NCI-H146 treated with DMSO at 0.1 percent for 48 hours (cell line): ENCODE measurements at regions not wholly inside any gene's neighbourhood (a gene's known extent, or its start where the extent isn't known, plus 50 kb on each side); places are given as distances from the start of the nearest gene placed in this dataset.

Source experiments
- DNase-seq: peaks from one replicate; lab custom pipeline; 2025; ENCODE audit not compliant: unreplicated experiment; lab: John Stamatoyannopoulos, UW

GRCh38 chr2:16181062-16181740 is 240.9 kb downstream of the MYCN start:
- DNase-seq, result no peak

GRCh38 chr2:16180631-16181030 is 240.3 kb downstream of the MYCN start:
- DNase-seq, result no peak

DNA sequence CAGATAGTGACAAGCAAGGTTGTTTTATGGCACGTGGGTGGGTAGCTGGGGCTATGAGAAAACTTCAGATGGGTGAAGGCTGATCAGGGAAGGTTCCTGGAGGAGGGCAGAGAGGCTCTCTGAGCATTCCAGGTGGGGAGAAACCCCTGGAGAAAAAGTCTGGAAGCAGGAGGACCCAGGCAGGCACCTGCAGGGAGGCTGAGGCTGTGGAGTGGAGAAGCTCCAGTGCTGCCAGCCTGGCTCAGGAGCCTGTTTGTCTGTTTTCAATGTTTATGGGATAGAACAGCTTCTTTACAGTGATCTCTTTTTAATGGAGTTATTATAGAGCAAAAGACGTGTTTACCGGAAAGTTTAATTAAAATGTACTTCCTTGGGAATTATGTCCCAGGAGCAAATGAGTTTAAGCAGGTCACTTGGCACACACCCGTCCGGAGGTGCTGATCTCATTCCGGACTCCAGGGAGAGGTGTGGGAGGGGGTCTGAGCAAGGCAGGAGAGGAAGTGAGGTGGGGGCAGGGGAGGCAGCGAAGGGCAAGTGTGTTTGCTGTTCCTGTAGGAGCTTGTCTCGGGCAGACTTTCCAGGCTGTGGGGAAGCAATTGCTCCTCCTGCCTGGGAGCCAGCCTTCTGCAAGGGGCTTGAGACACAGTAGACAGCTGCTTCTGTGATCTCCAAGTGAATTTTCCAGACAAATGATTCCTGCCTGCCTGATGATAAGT is 239.5 kb downstream of the MYCN start:
- DNase-seq, result no peak

GRCh38 chr2:16178551-16179130 is 238.3 kb downstream of the MYCN start:
- no peak for DNase-seq

DNA sequence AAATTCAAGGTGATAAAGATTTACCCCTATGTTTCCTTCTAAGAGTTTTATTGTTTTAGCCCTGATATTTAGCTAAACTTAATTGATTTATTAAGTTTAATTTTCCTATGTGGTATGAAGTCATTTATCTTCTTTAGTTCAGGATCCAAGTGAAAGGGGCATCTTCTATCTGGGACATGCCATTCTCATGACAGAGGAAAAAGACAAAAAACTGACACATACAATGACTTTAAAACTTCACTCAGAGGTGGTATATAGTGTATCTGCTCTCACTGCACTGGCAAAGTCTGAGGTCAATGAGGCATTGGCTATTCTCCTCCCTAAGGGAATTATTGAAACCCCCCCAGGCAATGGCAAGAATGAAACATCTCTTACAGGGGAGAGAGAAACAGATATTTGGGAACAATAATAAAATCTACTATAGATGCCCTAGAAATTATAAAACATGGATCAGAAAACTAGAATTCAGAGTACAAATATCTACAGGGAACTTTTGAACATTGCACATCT is 237.4 kb downstream of the MYCN start:
- no peak for DNase-seq

- DNase-seq, result no peak
These were observed 236.7 kb downstream of the MYCN start for GRCh38 chr2:16176971-16177480.

DNA sequence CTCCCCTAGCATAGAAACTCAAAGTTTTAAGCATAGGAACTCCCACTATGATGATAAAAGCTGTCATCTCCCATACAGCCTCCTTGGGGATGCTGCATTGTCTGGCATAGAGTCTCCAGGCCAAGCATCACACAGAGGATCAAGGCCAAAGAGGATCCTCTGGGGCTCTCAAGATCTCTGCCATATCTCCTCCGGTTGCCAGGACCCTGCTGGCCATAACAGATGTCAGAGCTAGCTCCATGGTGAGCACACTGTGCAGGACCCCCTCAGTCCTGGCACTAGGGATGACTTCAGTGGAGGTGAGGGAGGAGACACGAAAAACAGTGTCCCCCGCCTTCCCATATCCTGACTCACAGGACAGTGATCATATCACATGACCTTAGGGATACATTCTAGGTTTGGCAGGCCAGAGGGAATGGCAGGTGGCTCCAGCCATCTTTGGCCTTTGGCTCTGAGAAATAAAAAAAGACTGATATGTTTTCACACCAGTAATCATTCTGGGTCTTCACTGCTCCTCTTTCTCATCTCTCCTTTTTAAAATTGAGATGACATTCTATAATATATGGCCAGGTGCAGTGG is 235.0 kb downstream of the MYCN start:
- DNase-seq, result no peak

GRCh38 chr2:16174693-16175045 is 234.3 kb downstream of the MYCN start:
- DNase-seq, result no peak

GRCh38 chr2:16173893-16174692 is 233.7 kb downstream of the MYCN start:
- no peak for DNase-seq

DNA sequence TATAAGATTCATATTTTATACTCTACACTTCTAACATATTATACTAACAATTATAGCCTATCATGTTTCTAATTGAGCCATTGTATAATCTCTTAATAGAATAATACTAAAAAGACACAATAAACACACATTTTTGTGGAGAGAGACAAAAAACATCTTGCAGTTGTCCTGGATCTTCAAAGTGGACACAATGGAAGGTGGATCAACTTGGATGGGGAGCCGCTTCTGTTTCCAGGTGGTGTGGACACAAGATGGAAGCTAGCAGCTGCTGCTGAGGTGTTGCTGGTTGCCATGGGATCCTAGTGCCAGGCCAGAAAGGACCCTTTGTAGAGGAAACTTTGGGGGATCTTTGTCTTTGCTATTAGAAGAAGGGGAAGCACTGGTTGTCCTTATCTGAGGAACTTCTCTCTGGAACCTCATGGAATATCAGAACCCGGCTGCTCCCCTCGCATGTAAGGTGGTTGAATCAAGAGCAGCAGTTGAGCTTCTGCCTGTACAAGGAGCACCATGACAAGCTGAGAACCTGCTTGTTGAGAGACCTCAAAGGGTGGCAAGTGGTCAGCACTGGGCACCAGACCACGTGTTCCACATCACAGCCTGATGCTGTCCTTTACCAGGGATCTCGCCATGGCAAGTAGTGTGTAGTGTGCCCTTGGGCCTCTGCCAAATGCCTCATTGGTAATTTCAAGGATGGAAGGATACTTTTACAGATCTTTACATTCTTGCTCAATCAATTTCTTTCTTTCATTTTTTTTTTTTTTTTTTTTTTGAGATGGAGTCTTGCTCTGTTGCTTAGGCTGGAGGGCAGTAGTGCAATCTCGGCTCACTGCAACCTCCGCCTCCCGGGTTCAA is 232.2 kb downstream of the MYCN start:
- DNase-seq, result no peak

- DNase-seq, result no peak
These were observed 231.1 kb downstream of the MYCN start for GRCh38 chr2:16171425-16171920.

DNA sequence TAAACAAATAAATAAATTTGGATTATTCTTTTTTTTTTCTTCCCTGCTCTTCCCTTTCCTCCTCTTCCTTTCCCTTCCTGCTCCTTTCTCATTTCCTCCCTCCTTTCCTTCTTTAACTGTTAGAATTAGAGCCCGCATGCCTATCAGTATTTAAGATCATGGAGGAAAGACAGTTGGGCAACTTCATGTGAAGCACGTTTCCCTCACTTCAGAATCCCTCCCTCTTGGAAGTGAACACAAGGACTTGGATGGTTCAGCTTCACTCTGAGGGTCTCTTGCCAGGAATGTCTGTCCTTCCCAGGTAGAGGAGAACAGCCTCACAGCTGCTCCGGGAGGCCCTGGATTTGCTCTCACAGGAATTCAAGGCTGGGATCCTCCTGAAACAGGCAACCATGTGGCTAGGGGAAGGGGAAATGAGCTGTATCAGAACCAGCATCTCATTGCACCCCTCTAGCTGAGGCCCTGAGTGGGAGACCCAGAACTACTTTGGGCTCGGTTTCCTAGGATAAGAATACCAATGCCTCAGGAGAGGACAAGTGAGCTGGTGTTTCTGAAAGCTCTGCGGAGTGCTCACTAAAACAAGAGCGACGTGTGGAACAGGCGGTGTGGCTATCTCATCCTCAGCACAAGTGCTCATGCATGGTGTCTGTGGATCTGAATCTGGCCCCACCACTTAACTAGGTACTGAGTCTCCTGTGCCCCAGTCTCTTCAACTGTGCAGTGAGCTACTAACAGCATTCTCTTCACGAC is 230.5 kb downstream of the MYCN start:
- DNase-seq, result no peak

- no peak for DNase-seq
These were observed 229.1 kb downstream of the MYCN start for GRCh38 chr2:16169381-16169960.

DNA sequence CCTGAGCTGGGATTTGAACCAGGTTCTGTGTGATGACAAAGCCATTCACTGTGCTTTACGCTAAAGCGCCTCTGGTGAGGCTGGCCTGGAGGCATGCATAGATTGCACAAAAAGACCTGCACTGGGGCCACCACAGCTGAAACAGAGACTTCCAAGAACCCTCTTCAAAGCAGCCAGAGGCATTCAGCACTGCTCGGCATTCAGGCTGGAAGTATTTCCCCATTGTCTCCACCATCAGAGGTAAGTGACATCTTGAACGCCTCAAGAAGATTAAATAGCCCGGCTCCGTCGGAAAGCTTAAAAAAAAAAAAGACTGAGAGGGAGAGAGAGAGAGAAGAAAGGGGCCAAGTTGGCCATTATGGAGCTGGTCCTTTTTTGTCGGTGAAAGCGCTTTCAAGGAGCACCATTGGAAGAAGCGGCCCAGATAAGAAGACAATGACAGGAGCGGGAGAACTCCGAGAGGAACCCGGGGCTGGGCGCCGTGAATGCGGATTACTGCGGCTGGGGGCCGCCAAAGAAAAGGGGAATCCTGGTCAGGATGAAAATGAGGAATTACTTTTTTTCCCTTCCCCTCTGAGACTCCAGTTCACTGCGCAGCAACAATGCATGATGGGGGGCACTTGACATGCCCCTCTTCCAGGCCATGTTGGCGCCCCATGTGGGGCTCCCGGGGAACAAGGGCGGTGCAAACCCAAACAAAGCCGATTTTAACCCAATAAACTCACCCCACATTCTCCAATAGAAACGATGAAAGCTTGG is 228.3 kb downstream of the MYCN start:
- no peak for DNase-seq

DNA sequence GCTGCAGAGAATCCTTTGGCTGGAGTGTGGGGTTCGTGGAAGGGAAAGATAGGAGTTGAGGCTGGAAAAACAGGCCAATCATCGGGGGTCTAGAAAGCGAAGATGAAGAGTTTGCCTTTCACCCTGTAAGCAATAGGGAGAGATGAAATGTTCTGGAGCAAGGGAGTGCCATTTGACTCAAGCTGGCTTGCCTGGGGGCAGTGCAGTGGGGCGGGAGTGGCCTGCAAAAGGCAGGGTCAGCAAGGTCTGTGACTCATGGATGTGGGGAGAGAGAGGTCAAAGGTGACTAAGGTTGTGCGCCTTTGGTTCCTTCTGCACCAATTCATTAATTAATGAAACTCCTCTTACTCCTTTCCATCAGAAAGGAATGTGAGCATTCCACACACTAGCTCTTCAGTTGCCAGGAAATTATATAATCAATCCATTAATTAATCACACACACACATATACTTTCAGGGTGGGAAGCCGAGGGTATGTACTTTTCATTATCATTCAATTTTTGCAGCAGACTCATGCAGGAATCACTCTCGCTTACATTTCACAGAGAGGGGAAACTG is 227.6 kb downstream of the MYCN start:
- no peak for DNase-seq

DNA sequence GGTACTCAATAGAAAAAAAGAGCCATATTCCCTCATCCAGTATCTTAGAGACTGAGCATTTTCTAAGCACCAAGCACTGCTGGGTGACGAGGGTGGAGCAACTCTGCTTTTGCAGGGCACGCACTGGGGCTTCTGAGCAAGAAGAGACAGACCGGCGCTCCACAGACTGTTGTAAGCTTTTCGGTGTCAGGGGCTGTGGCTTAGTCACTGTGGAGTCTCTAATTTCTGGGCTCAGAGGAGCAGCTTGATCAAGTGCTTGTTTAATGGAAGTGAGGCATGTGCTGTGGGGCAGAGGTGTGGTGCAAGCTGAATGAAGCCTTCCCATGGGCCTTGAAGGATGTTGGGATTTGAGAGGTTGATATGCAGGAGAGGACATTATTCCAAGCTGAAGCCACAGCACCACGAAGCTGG is 227.1 kb downstream of the MYCN start:
- no peak for DNase-seq

DNA sequence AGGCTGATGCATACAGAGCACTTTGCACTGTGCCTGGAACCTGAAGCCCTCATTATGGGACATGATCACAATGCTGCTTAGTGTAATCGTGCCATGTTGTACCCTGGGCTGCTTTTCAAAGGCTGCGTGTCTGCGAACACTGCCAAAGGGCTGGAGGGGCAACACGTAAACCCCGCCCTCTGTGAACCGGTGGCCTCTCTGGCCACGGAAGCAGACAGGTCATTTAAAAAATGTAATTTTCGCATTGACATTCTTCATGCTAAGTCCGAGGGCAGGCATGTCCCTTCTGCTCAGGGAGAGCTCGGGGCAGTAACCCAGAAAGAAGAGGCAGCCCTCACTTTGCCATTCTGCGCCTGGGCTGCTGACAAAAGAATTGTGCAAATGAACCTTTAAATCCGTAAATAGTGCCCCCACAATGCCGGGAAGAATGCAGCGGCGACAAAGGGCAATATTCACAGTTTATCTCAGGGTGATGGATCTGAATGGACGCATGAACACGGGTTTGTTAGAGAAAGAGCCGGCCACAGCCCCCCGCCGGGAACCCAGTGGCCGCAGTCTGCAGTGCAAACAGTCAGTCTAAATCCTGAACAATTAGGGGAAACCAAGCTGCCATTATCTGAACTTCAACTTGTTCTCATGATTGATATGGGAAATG is 226.1 kb downstream of the MYCN start:
- peak; percentile 73 for DNase-seq
